GM12892 (cell line): ENCODE measurements at regions not wholly inside any gene's neighbourhood (a gene's known extent, or its start where the extent isn't known, plus 50 kb on each side); places are given as distances from the start of the nearest gene placed in this dataset.

ENCODE experiments used
- POLR2A ChIP-seq: IDR thresholded peaks from 2 replicates; pipeline ENCODE4 v1.6.1; 2011; ENCODE audit warnings: low read depth, low read length, control low read depth
- POLR2AphosphoS5 ChIP-seq: IDR thresholded peaks from 2 replicates; pipeline ENCODE4 v1.6.1; 2011; ENCODE audit warnings: low read depth, low read length, control low read depth
- TAF1 ChIP-seq: IDR thresholded peaks from 2 replicates; pipeline ENCODE4 v1.6.1; 2011; ENCODE audit warnings: low read depth, mild to moderate bottlenecking, control low read depth, low read length, borderline replicate concordance

DNA sequence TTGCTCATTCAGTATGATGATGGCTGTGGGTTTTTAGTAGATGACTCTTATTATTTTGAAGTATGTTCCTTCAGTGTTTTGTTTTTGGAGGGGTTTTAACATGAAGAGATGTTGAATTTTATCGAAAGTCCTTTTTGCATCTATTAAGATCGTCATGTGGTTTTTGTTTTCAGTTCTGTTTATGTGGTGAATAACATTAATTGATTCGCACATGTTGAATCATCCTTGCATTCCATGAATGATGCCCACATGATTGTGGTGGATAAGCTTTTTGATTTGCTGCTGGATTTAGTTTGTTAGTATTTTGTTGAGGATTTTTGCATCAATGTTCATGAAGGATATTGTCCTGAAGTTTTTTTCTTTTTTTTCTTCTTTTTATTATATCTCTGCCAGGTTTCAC lies 347.4 kb upstream of the EPHA5 start:
- TF ChIP-seq POLR2AphosphoS5 (no peak), TAF1 (no peak), POLR2A (no peak)
